Osteocyte (in vitro differentiated cells): ENCODE measurements at regions not wholly inside any gene's neighbourhood (a gene's known extent, or its start where the extent isn't known, plus 50 kb on each side); places are given as distances from the start of the nearest gene placed in this dataset.

Experiments used
- DNase-seq: peaks from one replicate; pipeline ENCODE4 v3.0.0; 2021; ENCODE audit warnings: mixed read lengths; ENCODE audit not compliant: unreplicated experiment; ENCODE audit errors: extremely low spot score
- H3K27ac Mint-ChIP-seq: one replicate; pipeline ENCODE4 v1.8.0; 2021; ENCODE audit warnings: mild to moderate bottlenecking, mixed read lengths; ENCODE audit not compliant: unreplicated experiment
- H3K27me3 Mint-ChIP-seq: one replicate; pipeline ENCODE4 v1.8.0; 2021; ENCODE audit warnings: mixed read lengths; ENCODE audit not compliant: unreplicated experiment
- H3K36me3 Mint-ChIP-seq: one replicate; pipeline ENCODE4 v1.8.0; 2021; ENCODE audit warnings: mixed read lengths; ENCODE audit not compliant: unreplicated experiment
- H3K4me1 Mint-ChIP-seq: one replicate; pipeline ENCODE4 v1.8.0; 2021; ENCODE audit warnings: mixed read lengths; ENCODE audit not compliant: unreplicated experiment
- H3K4me3 Mint-ChIP-seq: one replicate; pipeline ENCODE4 v1.8.0; 2021; ENCODE audit warnings: mild to moderate bottlenecking, moderate library complexity, mixed read lengths; ENCODE audit not compliant: unreplicated experiment
- H3K9me3 Mint-ChIP-seq: one replicate; pipeline ENCODE4 v1.8.0; 2021; ENCODE audit warnings: mixed read lengths; ENCODE audit not compliant: unreplicated experiment
- CTCF ChIP-seq: fragments of 200-600 bp; sonication (generic); IDR thresholded peaks from 2 replicates; pipeline ENCODE4 v1.5.0; 2021; ENCODE audit warnings: antibody characterized with exemption, mild to moderate bottlenecking, moderate library complexity

- no peak overlapping the region for H3K27ac Mint-ChIP-seq
- no peaks in the 10 kb centered on the region for H3K36me3 Mint-ChIP-seq
- H3K4me3 Mint-ChIP-seq, result no peak overlapping the region
- no peaks in the 10 kb centered on the region for H3K27me3 Mint-ChIP-seq
- no peaks in the 10 kb centered on the region for H3K9me3 Mint-ChIP-seq
- no peak for DNase-seq
- TF ChIP-seq CTCF, result no peak
- peaks cover 11% of the 10 kb centered on the region for H3K4me1 Mint-ChIP-seq
Measured at GRCh38 chr5:74092766-74093165, 466.8 kb downstream of the ARHGEF28 start.

GRCh38 chr5:74085782-74086181 is 459.8 kb downstream of the ARHGEF28 start:
- H3K36me3 Mint-ChIP-seq, result no peaks in the 10 kb centered on the region
- peaks cover 2% of the 10 kb centered on the region for H3K27me3 Mint-ChIP-seq
- H3K9me3 Mint-ChIP-seq, result no peaks in the 10 kb centered on the region
- no peak overlapping the region for H3K4me3 Mint-ChIP-seq
- H3K4me1 Mint-ChIP-seq, result no peaks in the 10 kb centered on the region
- H3K27ac Mint-ChIP-seq, result no peak overlapping the region
- DNase-seq, result no peak
- no peak for TF ChIP-seq CTCF

- no peak for DNase-seq
- Mint-ChIP-seq H3K4me1 (no peaks in the 10 kb centered on the region), H3K27ac (no peak overlapping the region), H3K4me3 (no peak overlapping the region), H3K27me3 (peaks cover 2% of the 10 kb centered on the region), H3K9me3 (no peaks in the 10 kb centered on the region), H3K36me3 (no peaks in the 10 kb centered on the region)
- TF ChIP-seq CTCF, result no peak
Measured at GRCh38 chr5:74085186-74085585, 459.2 kb downstream of the ARHGEF28 start.

- Mint-ChIP-seq H3K4me3 (no peak overlapping the region), H3K36me3 (no peaks in the 10 kb centered on the region), H3K9me3 (no peaks in the 10 kb centered on the region), H3K27me3 (peaks cover 2% of the 10 kb centered on the region), H3K27ac (no peak overlapping the region), H3K4me1 (no peaks in the 10 kb centered on the region)
- DNase-seq, result no peak
- no peak for TF ChIP-seq CTCF
Measured at GRCh38 chr5:74083096-74083791, 457.2 kb downstream of the ARHGEF28 start.

GRCh38 chr5:74082512-74083055 is 456.6 kb downstream of the ARHGEF28 start:
- Mint-ChIP-seq H3K4me1 (peaks cover 2% of the 10 kb centered on the region), H3K27me3 (peaks cover 2% of the 10 kb centered on the region), H3K27ac (no peak overlapping the region), H3K9me3 (no peaks in the 10 kb centered on the region), H3K36me3 (no peaks in the 10 kb centered on the region), H3K4me3 (no peak overlapping the region)
- DNase-seq, result no peak
- no peak for TF ChIP-seq CTCF
